Body of pancreas (tissue), 4 donors: ENCODE measurements at regions not wholly inside any gene's neighbourhood (a gene's known extent, or its start where the extent isn't known, plus 50 kb on each side); places are given as distances from the start of the nearest gene placed in this dataset.

Source experiments
- ATAC-seq: fragments of 150-250 bp; one replicate; pipeline ENCODE4 v1.9.1; 2016
- DNase-seq, 4 donors: peaks; one replicate each; pipeline ENCODE4 v3.0.0-alpha.2; 2019
- H3K27ac ChIP-seq, 4 donors: fragments of 200-600 bp; sonication (generic); 1 replicate in 3 of 4; 2 replicates in 1 of 4; pipeline versions ENCODE4 v1.5.1 to v1.6.1; 2016 to 2019; ENCODE audit warnings: mild to moderate bottlenecking in 1 of 4, mixed read lengths in 1 of 4, moderate library complexity in 1 of 4
- H3K27me3 ChIP-seq, 2 donors: fragments of 200-600 bp; sonication (generic); one replicate each; pipeline ENCODE4 v1.6.0; 2016; ENCODE audit warnings: mild to moderate bottlenecking in 1 of 2
- H3K36me3 ChIP-seq, 2 donors: fragments of 200-600 bp; sonication (generic); replicated peaks in 1 of 2; 2 replicates each; pipeline ENCODE4 v1.5.1; 2016; ENCODE audit warnings: low read depth in 2 of 2; ENCODE audit not compliant: insufficient read depth in 1 of 2
- H3K4me1 ChIP-seq: fragments of 200-600 bp; sonication (generic); one replicate; pipeline ENCODE4 v1.6.0; 2016
- H3K4me3 ChIP-seq, 2 donors: fragments of 200-600 bp; sonication (generic); 1 replicate in 1 of 2; 2 replicates in 1 of 2; pipeline ENCODE4 v1.5.1; 2016 to 2019
- H3K9me3 ChIP-seq, 3 donors: fragments of 200-600 bp; sonication (generic); 1 replicate in 2 of 3; 2 replicates in 1 of 3; pipeline ENCODE4 v1.5.1; 2016
- CTCF ChIP-seq, 7 experiments: fragments of 450-650 bp in 4 of 7; fragments of 200-600 bp in 3 of 7; sonication (generic) in 3 of 7; IDR thresholded peaks; one replicate each; pipeline ENCODE4 v1.5.1; 2016 to 2019; ENCODE audit warnings: antibody characterized with exemption in 7 of 7
- POLR2A ChIP-seq, 3 donors: fragments of 450-650 bp; IDR thresholded peaks; one replicate each; pipeline ENCODE4 v1.6.1; 2016; ENCODE audit warnings: antibody characterized with exemption in 3 of 3, mild to moderate bottlenecking in 2 of 3
- WGBS, 2 donors: methylation state at CpG; one replicate each; pipeline ENCODE4 v1.1.5; 2017; 5-methylcytosine and 5-hydroxymethylcytosine counted together
- intact Hi-C: fragments of 100-400 bp; cut with DNase I; formaldehyde crosslinking; loops from one replicate; pipeline ENCODE4 v1.15.1; 2023

- WGBS, 2 donors: 56 to 64% methylated on average over 1 of the region's 1 CpG
- no peak for ATAC-seq
- no peak for TF ChIP-seq POLR2A (IDR thresholded peaks at IDR 0.05)
- no peak overlapping the region for H3K27ac ChIP-seq
- H3K9me3 ChIP-seq: no peaks in the 10 kb centered on the region
- no peaks in the 10 kb centered on the region for H3K27me3 ChIP-seq
- intact Hi-C loops: no loop called here
- no peak overlapping the region for H3K4me3 ChIP-seq
- DNase-seq: no peak
- H3K36me3 ChIP-seq: no peaks in the 10 kb centered on the region
- H3K4me1 ChIP-seq: peaks cover 2% of the 10 kb centered on the region
Observed at GRCh38 chr18:56003009-56003719, 415.2 kb upstream of the TCF4 start.

GRCh38 chr18:56001576-56001975 lies 413.6 kb upstream of the TCF4 start:
- Histone ChIP-seq H3K9me3 (no peaks in the 10 kb centered on the region), H3K4me1 (peaks cover 11% of the 10 kb centered on the region), H3K27me3 (no peaks in the 10 kb centered on the region), H3K4me3 (no peak overlapping the region), H3K27ac (no peak overlapping the region), H3K36me3 (no peaks in the 10 kb centered on the region)
- WGBS, 2 donors: 82 to 89% methylated on average over 4 of the region's 4 CpGs
- DNase-seq (no peak), ATAC-seq (no peak)
- TF ChIP-seq POLR2A (IDR thresholded peaks at IDR 0.05) (no peak), CTCF (IDR thresholded peaks at IDR 0.05) (no peak)
- intact Hi-C loops: no loop called here

GRCh38 chr18:56000041-56000440 lies 412.0 kb upstream of the TCF4 start:
- Histone ChIP-seq H3K36me3 (no peaks in the 10 kb centered on the region), H3K27ac (no peak overlapping the region), H3K4me1 (peaks cover 11% of the 10 kb centered on the region), H3K27me3 (no peaks in the 10 kb centered on the region), H3K4me3 (no peak overlapping the region), H3K9me3 (no peaks in the 10 kb centered on the region)
- intact Hi-C loops: no loop called here
- 90 to 92% methylated on average over 6 of the region's 6 CpGs for WGBS, 2 donors
- ATAC-seq (no peak), DNase-seq (no peak)
- TF ChIP-seq CTCF (IDR thresholded peaks at IDR 0.05): no peak
- no peak for TF ChIP-seq POLR2A (IDR thresholded peaks at IDR 0.05)

- WGBS, 2 donors: 83 to 95% methylated on average over 2 of the region's 2 CpGs
- DNase-seq (no peak), ATAC-seq (no peak)
- no peak overlapping the region for H3K4me3 ChIP-seq
- H3K4me1 ChIP-seq: peaks cover 11% of the 10 kb centered on the region
- H3K27ac ChIP-seq: no peak overlapping the region
- H3K27me3 ChIP-seq: no peaks in the 10 kb centered on the region
- H3K36me3 ChIP-seq: no peaks in the 10 kb centered on the region
- intact Hi-C loops: no loop called here
- H3K9me3 ChIP-seq: no peaks in the 10 kb centered on the region
- no peak for TF ChIP-seq POLR2A (IDR thresholded peaks at IDR 0.05)
- no peak for TF ChIP-seq CTCF (IDR thresholded peaks at IDR 0.05)
Observed at GRCh38 chr18:55999641-56000040, 411.6 kb upstream of the TCF4 start.

- Histone ChIP-seq H3K27me3 (no peaks in the 10 kb centered on the region), H3K4me3 (no peak overlapping the region), H3K27ac (no peak overlapping the region), H3K9me3 (no peaks in the 10 kb centered on the region), H3K36me3 (no peaks in the 10 kb centered on the region), H3K4me1 (peaks cover 11% of the 10 kb centered on the region)
- ATAC-seq (no peak), DNase-seq (no peak)
- TF ChIP-seq POLR2A (IDR thresholded peaks at IDR 0.05): no peak
- no peak for TF ChIP-seq CTCF (IDR thresholded peaks at IDR 0.05)
- 88 to 94% methylated on average over 4 of the region's 4 CpGs for WGBS, 2 donors
- intact Hi-C loops: no loop called here
Observed at GRCh38 chr18:55998801-55999385, 410.9 kb upstream of the TCF4 start.
